DND-41 (cell line): ENCODE measurements at regions not wholly inside any gene's neighbourhood (a gene's known extent, or its start where the extent isn't known, plus 50 kb on each side); places are given as distances from the start of the nearest gene placed in this dataset.

ENCODE experiments used
- EZH2 ChIP-seq: IDR thresholded peaks from 3 replicates; pipeline ENCODE4 v1.6.1; 2012; ENCODE audit warnings: borderline replicate concordance, low read depth, mild to moderate bottlenecking, moderate library complexity, low read length, inconsistent platforms; ENCODE audit not compliant: severe bottlenecking
- TF ChIP-seq, protein P1 (sequence below): IDR thresholded peaks from 2 replicates; pipeline ENCODE4 v1.5.1; 2012; ENCODE audit warnings: borderline replicate concordance, low read length, moderate library complexity, mild to moderate bottlenecking; ENCODE audit not compliant: poor library complexity, severe bottlenecking; ENCODE audit errors: extremely low read depth

DNA sequence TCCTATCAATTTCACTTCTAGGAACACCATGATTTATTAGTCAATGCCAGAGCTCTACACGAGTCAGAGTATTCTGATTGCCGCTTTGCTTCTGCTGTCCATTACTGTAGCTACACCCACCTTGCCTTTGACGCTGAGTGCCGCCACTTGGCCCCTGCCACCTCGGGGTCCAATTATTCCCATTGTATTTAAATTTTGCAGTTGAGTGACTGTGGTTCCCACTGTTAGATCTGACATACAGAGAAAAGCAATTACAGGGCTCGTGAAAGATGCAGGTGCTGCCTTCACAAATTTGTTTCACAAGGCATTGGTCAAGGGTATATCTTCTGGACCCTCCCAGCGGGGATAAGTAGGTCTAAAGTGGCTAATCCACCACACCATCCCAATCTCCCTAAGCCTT is 428.9 kb downstream of the SIPA1L2 start:
- TF ChIP-seq, protein P1, sequence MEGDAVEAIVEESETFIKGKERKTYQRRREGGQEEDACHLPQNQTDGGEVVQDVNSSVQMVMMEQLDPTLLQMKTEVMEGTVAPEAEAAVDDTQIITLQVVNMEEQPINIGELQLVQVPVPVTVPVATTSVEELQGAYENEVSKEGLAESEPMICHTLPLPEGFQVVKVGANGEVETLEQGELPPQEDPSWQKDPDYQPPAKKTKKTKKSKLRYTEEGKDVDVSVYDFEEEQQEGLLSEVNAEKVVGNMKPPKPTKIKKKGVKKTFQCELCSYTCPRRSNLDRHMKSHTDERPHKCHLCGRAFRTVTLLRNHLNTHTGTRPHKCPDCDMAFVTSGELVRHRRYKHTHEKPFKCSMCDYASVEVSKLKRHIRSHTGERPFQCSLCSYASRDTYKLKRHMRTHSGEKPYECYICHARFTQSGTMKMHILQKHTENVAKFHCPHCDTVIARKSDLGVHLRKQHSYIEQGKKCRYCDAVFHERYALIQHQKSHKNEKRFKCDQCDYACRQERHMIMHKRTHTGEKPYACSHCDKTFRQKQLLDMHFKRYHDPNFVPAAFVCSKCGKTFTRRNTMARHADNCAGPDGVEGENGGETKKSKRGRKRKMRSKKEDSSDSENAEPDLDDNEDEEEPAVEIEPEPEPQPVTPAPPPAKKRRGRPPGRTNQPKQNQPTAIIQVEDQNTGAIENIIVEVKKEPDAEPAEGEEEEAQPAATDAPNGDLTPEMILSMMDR: no peak
- TF ChIP-seq EZH2: no peak
